Tibial nerve (tissue), 3 donors: ENCODE measurements at regions not wholly inside any gene's neighbourhood (a gene's known extent, or its start where the extent isn't known, plus 50 kb on each side); places are given as distances from the start of the nearest gene placed in this dataset.

Source experiments
- POLR2A ChIP-seq, 2 donors: fragments of 450-650 bp; IDR thresholded peaks; one replicate each; pipeline ENCODE4 v1.6.1; 2017; ENCODE audit warnings: antibody characterized with exemption in 2 of 2, mild to moderate bottlenecking in 2 of 2, moderate library complexity in 2 of 2
- TF ChIP-seq, protein P1 (sequence below), 5 experiments: fragments of 200-600 bp in 3 of 5; fragments of 450-650 bp in 2 of 5; sonication (generic) in 3 of 5; IDR thresholded peaks; one replicate each; pipeline ENCODE4 v1.5.1; 2016 to 2019; ENCODE audit warnings: antibody characterized with exemption in 5 of 5, mild to moderate bottlenecking in 3 of 5, moderate library complexity in 2 of 5

DNA sequence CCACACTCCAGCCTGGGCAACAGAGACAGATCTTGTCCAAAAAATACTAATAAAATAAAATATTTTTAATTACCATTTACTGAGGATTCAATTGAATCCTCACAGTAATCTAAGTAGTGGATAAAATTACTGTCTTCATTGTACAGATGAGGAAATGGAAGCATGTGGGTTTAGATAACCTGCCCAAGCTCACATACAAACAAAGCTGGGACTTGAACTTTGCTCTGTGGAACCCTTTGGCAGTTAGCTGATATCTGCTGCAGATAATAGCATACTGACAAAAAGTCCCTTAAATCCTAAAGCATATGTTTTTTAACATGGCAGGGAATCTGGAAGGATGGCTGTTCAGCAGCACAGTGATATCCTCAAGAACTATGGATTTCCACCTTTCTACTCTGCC, 130.9 kb upstream of the MROH9 start:
- TF ChIP-seq POLR2A (IDR thresholded peaks at IDR 0.05) = no peak
- TF ChIP-seq, protein P1, sequence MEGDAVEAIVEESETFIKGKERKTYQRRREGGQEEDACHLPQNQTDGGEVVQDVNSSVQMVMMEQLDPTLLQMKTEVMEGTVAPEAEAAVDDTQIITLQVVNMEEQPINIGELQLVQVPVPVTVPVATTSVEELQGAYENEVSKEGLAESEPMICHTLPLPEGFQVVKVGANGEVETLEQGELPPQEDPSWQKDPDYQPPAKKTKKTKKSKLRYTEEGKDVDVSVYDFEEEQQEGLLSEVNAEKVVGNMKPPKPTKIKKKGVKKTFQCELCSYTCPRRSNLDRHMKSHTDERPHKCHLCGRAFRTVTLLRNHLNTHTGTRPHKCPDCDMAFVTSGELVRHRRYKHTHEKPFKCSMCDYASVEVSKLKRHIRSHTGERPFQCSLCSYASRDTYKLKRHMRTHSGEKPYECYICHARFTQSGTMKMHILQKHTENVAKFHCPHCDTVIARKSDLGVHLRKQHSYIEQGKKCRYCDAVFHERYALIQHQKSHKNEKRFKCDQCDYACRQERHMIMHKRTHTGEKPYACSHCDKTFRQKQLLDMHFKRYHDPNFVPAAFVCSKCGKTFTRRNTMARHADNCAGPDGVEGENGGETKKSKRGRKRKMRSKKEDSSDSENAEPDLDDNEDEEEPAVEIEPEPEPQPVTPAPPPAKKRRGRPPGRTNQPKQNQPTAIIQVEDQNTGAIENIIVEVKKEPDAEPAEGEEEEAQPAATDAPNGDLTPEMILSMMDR (IDR thresholded peaks at IDR 0.05) = no peak
